K562 (cell line): ENCODE measurements at regions not wholly inside any gene's neighbourhood (a gene's known extent, or its start where the extent isn't known, plus 50 kb on each side); places are given as distances from the start of the nearest gene placed in this dataset.

Source experiments
- ATAC-seq: fragments of 200-7000 bp; cut with Tn5 transposase; 3 replicates; pipeline ENCODE4 v1.9.1; 2020; ENCODE audit warnings: moderate library complexity
- BruUV-seq: library from RNA; stranded (reverse); fragments of 400-500 nt; replicated peaks from 2 replicates; lab custom pipeline; 2021; lab: Mats Ljungman, UMichigan
- CTCF ChIA-PET: fragments of 300-600 bp; formaldehyde crosslinking; extraction: SDS; loops from one replicate; lab custom pipeline; 2021; ENCODE audit warnings: low intra/inter-chr PET ratio; lab: Yijun Ruan, JAX
- POLR2A ChIA-PET: fragments of 300-600, 350-650 bp; sonication (Branson Sonifier 250); formaldehyde crosslinking; extraction: SDS; loops from one replicate; lab custom pipeline; 2021; ENCODE audit warnings: antibody characterized with exemption, inconsistent platforms; lab: Yijun Ruan, JAX
- DNase-seq, 4 experiments: peaks; one replicate each; pipeline versions ENCODE4 v3.0.0 to v3.0.0-alpha.2; 2011 to 2018; ENCODE audit warnings: low spot score in 3 of 4, mixed read lengths in 3 of 4; ENCODE audit errors: extremely low read depth in 1 of 4
- FAIRE-seq: peaks from 2 replicates; lab custom pipeline; 2011; peaks lifted over from hg19 to GRCh38; lab: Jason Lieb, UNC
- H2AFZ ChIP-seq: 2 replicates; pipeline ENCODE4 v1.6.0; 2011; ENCODE audit warnings: low read depth, low read length, control low read depth, inconsistent platforms
- H3K27ac ChIP-seq: fragments of 200-600 bp; 3 replicates; pipeline ENCODE4 v1.8.0; 2011; ENCODE audit warnings: low read depth, mild to moderate bottlenecking, control low read depth, inconsistent platforms, low read length, moderate library complexity, mixed read lengths; ENCODE audit errors: extremely low read depth
- H3K27me3 ChIP-seq, 2 experiments: fragments of 300-600 bp in 1 of 2; 2 replicates in 1 of 2; 3 replicates in 1 of 2; pipeline versions ENCODE4 v1.6.0 to v1.8.0; 2011; ENCODE audit warnings: inconsistent platforms in 2 of 2, low read length in 2 of 2, mild to moderate bottlenecking in 1 of 2, mixed read lengths in 1 of 2, moderate library complexity in 1 of 2; ENCODE audit not compliant: control insufficient read depth in 2 of 2, insufficient read depth in 2 of 2
- H3K36me3 ChIP-seq: fragments of 300-600 bp; 3 replicates; pipeline ENCODE4 v1.8.0; 2011; ENCODE audit warnings: mild to moderate bottlenecking, low read length, inconsistent platforms; ENCODE audit not compliant: control insufficient read depth, insufficient read depth
- H3K4me1 ChIP-seq, 2 experiments: fragments of 200-600 bp in 1 of 2; replicated peaks in 1 of 2; 2 replicates in 1 of 2; 3 replicates in 1 of 2; pipeline versions ENCODE4 v1.5.1 to v1.8.0; 2011; ENCODE audit warnings: inconsistent platforms in 2 of 2, low read length in 2 of 2, mild to moderate bottlenecking in 1 of 2, mixed read lengths in 1 of 2, moderate library complexity in 1 of 2; ENCODE audit not compliant: control insufficient read depth in 2 of 2, insufficient read depth in 2 of 2
- H3K4me2 ChIP-seq: 2 replicates; pipeline ENCODE4 v1.6.1; 2011; ENCODE audit warnings: low read length, control low read depth, inconsistent platforms, mixed read lengths; ENCODE audit not compliant: insufficient read depth
- H3K4me3 ChIP-seq: fragments of 200-600 bp; sonication (generic), shearing (Covaris generic); 2 replicates; pipeline ENCODE4 v1.5.1; 2016; ENCODE audit warnings: control low read depth, inconsistent platforms
- H3K79me2 ChIP-seq: fragments of 200-600 bp; 3 replicates; pipeline ENCODE4 v1.8.0; 2011; ENCODE audit warnings: low read length, inconsistent platforms; ENCODE audit not compliant: control insufficient read depth, insufficient read depth
- H3K9ac ChIP-seq, 2 experiments: 2 replicates each; pipeline versions ENCODE4 v1.6.0 to v1.6.1; 2011; ENCODE audit warnings: low read depth in 2 of 2, low read length in 2 of 2, control low read depth in 1 of 2, inconsistent platforms in 1 of 2, mild to moderate bottlenecking in 1 of 2, mixed read lengths in 1 of 2; ENCODE audit not compliant: insufficient read depth in 1 of 2
- H3K9me1 ChIP-seq: one replicate; pipeline ENCODE4 v1.6.0; 2011; ENCODE audit warnings: inconsistent platforms, mild to moderate bottlenecking, low read length, moderate library complexity; ENCODE audit not compliant: control insufficient read depth, insufficient read depth
- H3K9me3 ChIP-seq: replicated peaks from 2 replicates; pipeline ENCODE4 v1.5.1; 2011; ENCODE audit warnings: low read depth, low read length, inconsistent platforms; ENCODE audit not compliant: control insufficient read depth, insufficient read depth
- H4K20me1 ChIP-seq: replicated peaks from 2 replicates; pipeline ENCODE4 v1.6.1; 2011; ENCODE audit warnings: low read length, inconsistent platforms, mixed read lengths; ENCODE audit not compliant: control insufficient read depth, insufficient read depth
- GATAD2B ChIP-seq: fragments of 450-650 bp; IDR thresholded peaks from 2 replicates; pipeline ENCODE4 v1.6.1; 2017; ENCODE audit warnings: mild to moderate bottlenecking, borderline replicate concordance
- HLTF ChIP-seq: fragments of 450-650 bp; IDR thresholded peaks from 2 replicates; pipeline ENCODE4 v1.6.1; 2016
- HNRNPUL1 ChIP-seq: fragments of 200-400 bp; formaldehyde crosslinking; IDR thresholded peaks from 2 replicates; pipeline ENCODE4 v1.6.1; 2017; ENCODE audit warnings: low read length
- NFRKB ChIP-seq: fragments of 450-650 bp; IDR thresholded peaks from 2 replicates; pipeline ENCODE4 v1.6.1; 2016; ENCODE audit warnings: low read depth
- TSC22D4 ChIP-seq: fragments of 450-650 bp; IDR thresholded peaks from 2 replicates; pipeline ENCODE4 v1.6.1; 2016; ENCODE audit warnings: missing genetic modification characterization, missing biosample characterization, control low read depth
- XRCC3 ChIP-seq: fragments of 450-650 bp; IDR thresholded peaks from 2 replicates; pipeline ENCODE4 v1.6.1; 2017; ENCODE audit warnings: mild to moderate bottlenecking, moderate library complexity
- YY1 ChIP-seq, 3 experiments: IDR thresholded peaks; 2 replicates each; pipeline ENCODE4 v1.6.1; 2011; ENCODE audit warnings: low read length in 2 of 3, mild to moderate bottlenecking in 2 of 3, moderate library complexity in 2 of 3, borderline replicate concordance in 1 of 3, control low read depth in 1 of 3, low read depth in 1 of 3; ENCODE audit not compliant: insufficient read depth in 3 of 3, insufficient replicate concordance in 2 of 3, control insufficient read depth in 1 of 3, insufficient read length in 1 of 3; ENCODE audit errors: extremely low read depth in 1 of 3
- ZNF121 ChIP-seq: sonication (generic); formaldehyde crosslinking; conservative IDR thresholded peaks from 2 replicates; pipeline ENCODE4 v1.8.0; 2022; ENCODE audit warnings: missing genetic modification reagents
- ZNF282 ChIP-seq: sonication (generic); formaldehyde crosslinking; IDR thresholded peaks from 2 replicates; pipeline ENCODE4 v1.8.1; 2023; ENCODE audit warnings: missing genetic modification reagents
- WGBS: fragments of 100-300 bp; shearing (Covaris generic); methylation state at CpG from one replicate; pipeline ENCODE4 v1.1.6; 2016; ENCODE audit warnings: low coverage, mixed read lengths; ENCODE audit not compliant: insufficient coverage; ENCODE audit errors: missing lambda C conversion rate; 5-methylcytosine and 5-hydroxymethylcytosine counted together
- in situ Hi-C: fragments of 300-500 bp; cut with MboI; formaldehyde crosslinking; loops from 4 replicates; pipeline ENCODE4 v1.15.0; 2018; ENCODE audit warnings: inconsistent platforms, mixed read lengths
- intact Hi-C: fragments of 100-400 bp; cut with micrococcal nuclease; formaldehyde crosslinking; loops from 2 replicates; pipeline ENCODE4 v1.14.2; 2022
- TF ChIP-seq, protein P1 (sequence below): sonication (generic); formaldehyde crosslinking; IDR thresholded peaks from 2 replicates; pipeline ENCODE4 v1.8.0; 2022; ENCODE audit warnings: mild to moderate bottlenecking, missing genetic modification reagents
- TF ChIP-seq, protein P2 (sequence below): sonication (generic); formaldehyde crosslinking; IDR thresholded peaks from 2 replicates; pipeline ENCODE4 v1.8.0; 2022; ENCODE audit warnings: mild to moderate bottlenecking, missing genetic modification reagents, borderline replicate concordance

DNA sequence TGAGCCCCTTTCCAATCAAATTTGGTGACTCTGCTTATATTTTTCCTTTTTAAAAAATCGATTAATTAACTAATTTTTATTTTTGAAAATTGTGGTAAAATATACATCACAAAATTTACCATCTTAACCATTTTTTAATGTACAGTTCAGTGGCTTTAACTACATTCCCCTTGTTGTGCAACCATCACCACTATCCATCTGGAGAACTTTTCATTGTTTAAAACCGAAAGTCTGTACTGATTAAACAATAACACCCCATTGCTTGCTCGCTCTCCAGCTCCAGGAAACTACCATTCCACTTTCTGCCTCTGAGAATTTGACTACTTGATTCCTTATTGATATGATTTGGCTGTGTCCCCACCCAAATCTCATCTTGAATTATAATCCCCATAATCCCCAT, 283.4 kb downstream of the C12orf75 start:
- CTCF ChIA-PET, result no interaction called here
- no peaks in the 10 kb centered on the region for H3K9me3 ChIP-seq
- DNase-seq (no peak), FAIRE-seq (no peak), ATAC-seq (no peak)
- H3K79me2 ChIP-seq, result no peaks in the 10 kb centered on the region
- H3K9me1 ChIP-seq, result no peaks in the 10 kb centered on the region
- no peak overlapping the region for H3K4me3 ChIP-seq
- no peaks in the 10 kb centered on the region for H4K20me1 ChIP-seq
- intact Hi-C loops, result no loop called here
- WGBS, result 0% methylated on average over 3 of the region's 3 CpGs
- BruUV-seq, result no TSS peak
- no peaks in the 10 kb centered on the region for H3K4me1 ChIP-seq
- no peak overlapping the region for H2AFZ ChIP-seq
- no peak overlapping the region for H3K4me2 ChIP-seq
- H3K36me3 ChIP-seq, result no peaks in the 10 kb centered on the region
- TF ChIP-seq GATAD2B (no peak), HNRNPUL1 (no peak), ZNF282 (CRISPR knock-in tag) (no peak), ZNF121 (CRISPR knock-in tag) (no peak), YY1 (IDR thresholded peaks at IDR 0.05; ENCODE audit: borderline replicate concordance in 1 of 3, control insufficient read depth in 1 of 3, extremely low read depth in 1 of 3, insufficient read depth in 3 of 3, insufficient read length in 1 of 3, insufficient replicate concordance in 2 of 3, low read depth in 1 of 3, low read length in 2 of 3) (no peak), TSC22D4 (tag) (no peak), XRCC3 (no peak), HLTF (no peak), NFRKB (no peak)
- TF ChIP-seq, protein P1, sequence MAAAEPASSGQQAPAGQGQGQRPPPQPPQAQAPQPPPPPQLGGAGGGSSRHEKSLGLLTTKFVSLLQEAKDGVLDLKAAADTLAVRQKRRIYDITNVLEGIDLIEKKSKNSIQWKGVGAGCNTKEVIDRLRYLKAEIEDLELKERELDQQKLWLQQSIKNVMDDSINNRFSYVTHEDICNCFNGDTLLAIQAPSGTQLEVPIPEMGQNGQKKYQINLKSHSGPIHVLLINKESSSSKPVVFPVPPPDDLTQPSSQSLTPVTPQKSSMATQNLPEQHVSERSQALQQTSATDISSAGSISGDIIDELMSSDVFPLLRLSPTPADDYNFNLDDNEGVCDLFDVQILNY (CRISPR knock-in tag), result no peak
- TF ChIP-seq, protein P2, sequence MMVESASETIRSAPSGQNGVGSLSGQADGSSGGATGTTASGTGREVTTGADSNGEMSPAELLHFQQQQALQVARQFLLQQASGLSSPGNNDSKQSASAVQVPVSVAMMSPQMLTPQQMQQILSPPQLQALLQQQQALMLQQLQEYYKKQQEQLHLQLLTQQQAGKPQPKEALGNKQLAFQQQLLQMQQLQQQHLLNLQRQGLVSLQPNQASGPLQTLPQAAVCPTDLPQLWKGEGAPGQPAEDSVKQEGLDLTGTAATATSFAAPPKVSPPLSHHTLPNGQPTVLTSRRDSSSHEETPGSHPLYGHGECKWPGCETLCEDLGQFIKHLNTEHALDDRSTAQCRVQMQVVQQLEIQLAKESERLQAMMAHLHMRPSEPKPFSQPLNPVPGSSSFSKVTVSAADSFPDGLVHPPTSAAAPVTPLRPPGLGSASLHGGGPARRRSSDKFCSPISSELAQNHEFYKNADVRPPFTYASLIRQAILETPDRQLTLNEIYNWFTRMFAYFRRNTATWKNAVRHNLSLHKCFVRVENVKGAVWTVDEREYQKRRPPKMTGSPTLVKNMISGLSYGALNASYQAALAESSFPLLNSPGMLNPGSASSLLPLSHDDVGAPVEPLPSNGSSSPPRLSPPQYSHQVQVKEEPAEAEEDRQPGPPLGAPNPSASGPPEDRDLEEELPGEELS (CRISPR knock-in tag), result no peak
- in situ Hi-C loops, result no loop called here
- no peak overlapping the region for H3K9ac ChIP-seq
- H3K27me3 ChIP-seq, result no peaks in the 10 kb centered on the region
- no peak overlapping the region for H3K27ac ChIP-seq
- POLR2A ChIA-PET, result no interaction called here
